Psoas muscle (tissue), 7 donors: ENCODE measurements at regions not wholly inside any gene's neighbourhood (a gene's known extent, or its start where the extent isn't known, plus 50 kb on each side); places are given as distances from the start of the nearest gene placed in this dataset.

Experiments used
- ATAC-seq, 4 donors: fragments of 200-7000 bp; cut with Tn5 transposase; one replicate each; pipeline ENCODE4 v1.9.1; 2020; ENCODE audit warnings: moderate library complexity in 3 of 4, mild to moderate bottlenecking in 2 of 4
- DNase-seq, 2 donors: peaks; one replicate each; pipeline ENCODE4 v3.0.0-alpha.2; 2020
- H3K27ac ChIP-seq: fragments of 200-600 bp; one replicate; pipeline ENCODE4 v1.8.0; 2022
- H3K27me3 ChIP-seq, 3 donors: fragments of 200-600 bp in 1 of 3; one replicate each; pipeline versions ENCODE4 v1.6.1 to v1.8.0; 2013 to 2022; ENCODE audit warnings: low read length in 2 of 3, mild to moderate bottlenecking in 2 of 3, moderate library complexity in 1 of 3; ENCODE audit not compliant: insufficient read depth in 3 of 3
- H3K36me3 ChIP-seq, 2 donors: fragments of 200-600 bp in 1 of 2; one replicate each; pipeline versions ENCODE4 v1.6.1 to v1.8.0; 2013 to 2022; ENCODE audit warnings: low read depth in 1 of 2, mild to moderate bottlenecking in 1 of 2, moderate library complexity in 1 of 2; ENCODE audit not compliant: insufficient read depth in 1 of 2
- H3K4me1 ChIP-seq: fragments of 200-600 bp; one replicate; pipeline ENCODE4 v1.8.0; 2022
- H3K4me3 ChIP-seq: fragments of 200-600 bp; one replicate; pipeline ENCODE4 v1.8.0; 2022; ENCODE audit warnings: mild to moderate bottlenecking
- H3K9me3 ChIP-seq: fragments of 200-600 bp; one replicate; pipeline ENCODE4 v1.8.0; 2022
- WGBS, 3 donors: extraction: QIAGEN DNeasy Blood & Tissue Kit; methylation state at CpG; one replicate each; pipeline versions ENCODE4 v1.1.6 to v1.1.7; 2013; 5-methylcytosine and 5-hydroxymethylcytosine counted together
- intact Hi-C, 2 donors: fragments of 100-400 bp; cut with DNase I; formaldehyde crosslinking; loops; one replicate each; pipeline versions ENCODE4 v1.11.0 to v1.14.2; 2022
- TF ChIP-seq, protein P1 (sequence below): fragments of 200-600 bp; IDR thresholded peaks from one replicate; pipeline ENCODE4 v1.8.0; 2022; ENCODE audit warnings: antibody characterized with exemption
- donor health status: healthy with polysubstance abuse.
- donor health status: DM: no; HTN: no; CAD: no; lungs with moderate emphysema.
- donor health status: Bipolar disorder and iron deficiency.
- donor health status: healthy.
- donor health status: DM: yes; HTN: yes; CAD: no.
- donor health status: DM: no; HTN: no; CAD: no.
- donor health status: DM: yes; HTN: yes; CAD: no.

DNA sequence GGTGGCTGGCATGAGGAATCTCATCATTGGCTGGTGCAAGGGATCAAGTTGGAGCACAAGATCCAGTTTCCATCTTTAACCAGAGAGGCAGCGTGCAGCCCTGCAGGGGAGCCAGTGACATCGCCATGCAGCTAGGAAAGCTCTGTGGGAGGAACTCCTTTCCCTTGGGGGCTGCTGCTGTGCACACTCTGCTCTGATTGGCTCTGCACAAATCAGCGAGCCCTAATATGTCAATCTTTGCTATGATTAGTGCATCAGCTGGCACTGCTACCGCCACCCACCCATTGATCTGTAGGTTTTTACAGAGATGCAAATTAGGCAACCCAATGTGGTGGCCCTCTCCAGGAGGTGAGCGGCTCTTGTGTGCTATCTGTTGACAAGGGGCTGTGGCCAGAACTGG is 262.6 kb downstream of the PCNX1 start:
- peaks cover 0 to 4% (median 1%) of the 10 kb centered on the region in 3 donors for H3K27me3 ChIP-seq
- no peaks in the 10 kb centered on the region for H3K4me1 ChIP-seq
- no peaks in the 10 kb centered on the region for H3K9me3 ChIP-seq
- intact Hi-C loops: no loop called here
- no peak for ATAC-seq
- H3K27ac ChIP-seq: no peak overlapping the region
- WGBS, 3 donors: 77 to 79% (median 79%) methylated on average over 5 of the region's 5 CpGs
- H3K4me3 ChIP-seq: no peak overlapping the region
- DNase-seq: no peak
- TF ChIP-seq, protein P1, sequence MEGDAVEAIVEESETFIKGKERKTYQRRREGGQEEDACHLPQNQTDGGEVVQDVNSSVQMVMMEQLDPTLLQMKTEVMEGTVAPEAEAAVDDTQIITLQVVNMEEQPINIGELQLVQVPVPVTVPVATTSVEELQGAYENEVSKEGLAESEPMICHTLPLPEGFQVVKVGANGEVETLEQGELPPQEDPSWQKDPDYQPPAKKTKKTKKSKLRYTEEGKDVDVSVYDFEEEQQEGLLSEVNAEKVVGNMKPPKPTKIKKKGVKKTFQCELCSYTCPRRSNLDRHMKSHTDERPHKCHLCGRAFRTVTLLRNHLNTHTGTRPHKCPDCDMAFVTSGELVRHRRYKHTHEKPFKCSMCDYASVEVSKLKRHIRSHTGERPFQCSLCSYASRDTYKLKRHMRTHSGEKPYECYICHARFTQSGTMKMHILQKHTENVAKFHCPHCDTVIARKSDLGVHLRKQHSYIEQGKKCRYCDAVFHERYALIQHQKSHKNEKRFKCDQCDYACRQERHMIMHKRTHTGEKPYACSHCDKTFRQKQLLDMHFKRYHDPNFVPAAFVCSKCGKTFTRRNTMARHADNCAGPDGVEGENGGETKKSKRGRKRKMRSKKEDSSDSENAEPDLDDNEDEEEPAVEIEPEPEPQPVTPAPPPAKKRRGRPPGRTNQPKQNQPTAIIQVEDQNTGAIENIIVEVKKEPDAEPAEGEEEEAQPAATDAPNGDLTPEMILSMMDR: no peak
- H3K36me3 ChIP-seq: no peaks in the 10 kb centered on the region

DNA sequence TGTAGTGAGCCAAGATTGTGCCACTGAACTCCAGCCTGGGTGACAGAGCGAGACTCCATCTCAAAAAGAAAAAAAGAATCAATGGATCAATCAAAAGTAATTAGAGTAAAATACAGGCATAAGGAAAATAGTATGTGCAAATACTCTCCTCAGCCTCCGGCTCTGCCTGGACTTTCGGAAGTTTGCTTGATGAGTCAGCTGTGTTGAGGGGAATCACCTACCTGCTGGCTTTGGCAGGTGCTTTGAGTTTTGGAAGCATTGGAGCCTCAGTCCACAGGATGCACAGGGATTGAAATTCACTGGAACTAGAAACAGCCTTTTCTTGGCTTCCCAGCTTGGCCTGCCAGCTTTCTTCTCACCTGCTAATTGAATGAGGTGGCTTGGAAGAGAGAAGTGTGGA is 268.2 kb downstream of the PCNX1 start:
- Histone ChIP-seq H3K27me3 (peaks cover 0 to 1% (median 0%) of the 10 kb centered on the region in 3 donors), H3K36me3 (no peaks in the 10 kb centered on the region), H3K4me3 (no peak overlapping the region), H3K27ac (no peak overlapping the region), H3K4me1 (no peaks in the 10 kb centered on the region), H3K9me3 (no peaks in the 10 kb centered on the region)
- ATAC-seq: no peak
- 91 to 92% (median 91%) methylated on average over 3 of the region's 3 CpGs for WGBS, 3 donors
- intact Hi-C loops: no loop called here
- DNase-seq: no peak
- TF ChIP-seq, protein P1: no peak

DNA sequence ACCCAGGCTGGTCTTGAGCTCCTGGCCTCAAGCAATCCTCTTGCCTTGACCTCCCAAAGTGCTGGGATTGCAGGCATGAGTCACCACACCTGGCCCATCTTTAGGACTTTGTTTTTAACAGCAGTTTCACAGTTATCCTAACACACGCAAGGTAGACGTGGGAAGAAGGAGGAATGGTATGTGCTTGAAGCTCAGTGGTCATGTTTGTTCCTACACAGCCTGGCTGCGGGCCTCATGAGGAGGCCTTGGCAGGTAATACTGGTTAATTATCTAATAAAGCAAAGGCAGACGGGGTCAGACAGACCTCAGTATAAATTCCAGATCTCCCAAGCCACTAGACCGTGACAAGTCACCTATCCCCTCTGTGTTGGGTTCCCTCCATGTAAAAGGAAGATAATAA is 271.8 kb downstream of the PCNX1 start:
- Histone ChIP-seq H3K4me1 (no peaks in the 10 kb centered on the region), H3K9me3 (no peaks in the 10 kb centered on the region), H3K27ac (no peak overlapping the region), H3K4me3 (no peak overlapping the region), H3K27me3 (peaks cover 0 to 2% (median 0%) of the 10 kb centered on the region in 3 donors), H3K36me3 (no peaks in the 10 kb centered on the region)
- 84 to 87% (median 87%) methylated on average over 5 of the region's 5 CpGs for WGBS, 3 donors
- TF ChIP-seq, protein P1: no peak
- ATAC-seq (no peak), DNase-seq (no peak)
- intact Hi-C loops: no loop called here

DNA sequence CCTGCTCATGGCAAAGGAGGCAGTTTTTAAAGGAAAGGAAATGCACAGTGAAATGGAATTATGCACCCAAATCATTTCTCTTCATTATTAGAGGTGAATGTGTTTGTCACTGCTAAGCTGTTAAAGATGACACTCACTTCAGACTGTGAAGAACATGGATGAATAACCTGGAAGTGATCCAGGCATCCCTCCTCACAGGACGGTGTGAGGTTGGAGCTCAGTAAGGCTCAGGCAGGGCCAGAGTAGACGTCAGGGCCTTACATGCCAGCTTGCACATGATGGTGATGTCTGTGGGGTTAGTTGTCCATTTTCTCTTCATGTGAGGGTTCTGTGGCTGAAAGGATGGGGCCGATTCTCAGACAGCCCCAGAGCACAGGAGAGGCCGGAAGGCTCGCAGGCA is 273.1 kb downstream of the PCNX1 start:
- TF ChIP-seq, protein P1: no peak
- ATAC-seq: no peak
- Histone ChIP-seq H3K9me3 (no peaks in the 10 kb centered on the region), H3K4me1 (no peaks in the 10 kb centered on the region), H3K27ac (no peak overlapping the region), H3K36me3 (no peaks in the 10 kb centered on the region), H3K27me3 (peaks cover 0 to 2% (median 0%) of the 10 kb centered on the region in 3 donors), H3K4me3 (no peak overlapping the region)
- no peak for DNase-seq
- WGBS, 3 donors: 67 to 74% (median 69%) methylated on average over 5 of the region's 5 CpGs
- intact Hi-C loops: loop anchor here in 1 of 2 donors (1.0 kb wide), 1 partner anchor 25 kb away; no protein-coding TSS in a partner anchor
